Choroid plexus epithelial cell (primary cell): ENCODE measurements at regions not wholly inside any gene's neighbourhood (a gene's known extent, or its start where the extent isn't known, plus 50 kb on each side); places are given as distances from the start of the nearest gene placed in this dataset.

Source experiments
- DNase-seq: peaks from one replicate; pipeline ENCODE4 v3.0.0-alpha.2; 2010; ENCODE audit warnings: low read depth
- H3K4me3 ChIP-seq: 2 replicates; pipeline ENCODE4 v1.5.1; 2011; ENCODE audit warnings: low read depth, mild to moderate bottlenecking, control low read depth, low read length, moderate library complexity
- TF ChIP-seq, protein P1 (sequence below): conservative IDR thresholded peaks from 2 replicates; pipeline ENCODE4 v1.5.1; 2011; ENCODE audit warnings: low read depth, mild to moderate bottlenecking, control low read depth, inconsistent platforms, low read length, moderate library complexity

DNA sequence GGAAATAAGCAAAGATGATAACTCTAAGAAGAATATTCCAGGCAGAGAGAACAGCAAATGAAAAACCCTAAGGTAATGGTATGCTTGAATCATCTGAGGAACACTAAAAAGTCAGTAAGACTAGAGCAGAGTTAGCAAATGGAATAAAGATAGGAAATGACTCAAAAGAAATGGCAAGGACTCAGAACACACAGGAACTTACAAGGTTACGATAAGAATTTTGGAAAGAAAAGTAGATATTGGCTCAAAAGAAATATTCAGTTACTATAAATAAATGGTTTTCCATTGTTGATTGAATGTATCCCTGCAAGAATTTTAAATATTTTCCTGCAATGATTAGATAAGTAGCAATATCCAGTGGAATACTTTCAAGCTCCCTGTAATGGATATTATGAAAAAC, 705.8 kb downstream of the C12orf50 start:
- peak; percentile 86 for DNase-seq
- TF ChIP-seq, protein P1, sequence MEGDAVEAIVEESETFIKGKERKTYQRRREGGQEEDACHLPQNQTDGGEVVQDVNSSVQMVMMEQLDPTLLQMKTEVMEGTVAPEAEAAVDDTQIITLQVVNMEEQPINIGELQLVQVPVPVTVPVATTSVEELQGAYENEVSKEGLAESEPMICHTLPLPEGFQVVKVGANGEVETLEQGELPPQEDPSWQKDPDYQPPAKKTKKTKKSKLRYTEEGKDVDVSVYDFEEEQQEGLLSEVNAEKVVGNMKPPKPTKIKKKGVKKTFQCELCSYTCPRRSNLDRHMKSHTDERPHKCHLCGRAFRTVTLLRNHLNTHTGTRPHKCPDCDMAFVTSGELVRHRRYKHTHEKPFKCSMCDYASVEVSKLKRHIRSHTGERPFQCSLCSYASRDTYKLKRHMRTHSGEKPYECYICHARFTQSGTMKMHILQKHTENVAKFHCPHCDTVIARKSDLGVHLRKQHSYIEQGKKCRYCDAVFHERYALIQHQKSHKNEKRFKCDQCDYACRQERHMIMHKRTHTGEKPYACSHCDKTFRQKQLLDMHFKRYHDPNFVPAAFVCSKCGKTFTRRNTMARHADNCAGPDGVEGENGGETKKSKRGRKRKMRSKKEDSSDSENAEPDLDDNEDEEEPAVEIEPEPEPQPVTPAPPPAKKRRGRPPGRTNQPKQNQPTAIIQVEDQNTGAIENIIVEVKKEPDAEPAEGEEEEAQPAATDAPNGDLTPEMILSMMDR: no peak
- H3K4me3 ChIP-seq: no peak overlapping the region

DNA sequence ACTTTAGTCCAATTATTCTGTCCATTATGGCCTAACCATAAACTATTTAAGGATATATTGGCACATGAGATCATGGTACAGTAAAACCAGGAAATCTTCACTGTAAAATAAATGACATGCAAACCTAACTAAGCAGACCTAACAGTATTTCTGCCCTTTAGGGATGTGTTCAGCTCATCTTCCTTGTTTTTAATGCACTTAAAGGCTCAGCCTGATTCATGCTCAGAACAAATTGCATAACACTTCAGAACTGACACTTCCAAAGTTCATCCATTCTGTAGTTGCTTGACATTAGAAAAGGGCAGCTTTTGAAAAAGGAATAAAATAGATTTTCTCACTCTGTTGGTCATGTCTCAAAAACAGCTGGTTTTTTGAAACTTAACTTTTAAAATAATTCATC, 708.5 kb downstream of the C12orf50 start:
- TF ChIP-seq, protein P1: no peak
- DNase-seq: peak; percentile 60
- H3K4me3 ChIP-seq: no peak overlapping the region

DNA sequence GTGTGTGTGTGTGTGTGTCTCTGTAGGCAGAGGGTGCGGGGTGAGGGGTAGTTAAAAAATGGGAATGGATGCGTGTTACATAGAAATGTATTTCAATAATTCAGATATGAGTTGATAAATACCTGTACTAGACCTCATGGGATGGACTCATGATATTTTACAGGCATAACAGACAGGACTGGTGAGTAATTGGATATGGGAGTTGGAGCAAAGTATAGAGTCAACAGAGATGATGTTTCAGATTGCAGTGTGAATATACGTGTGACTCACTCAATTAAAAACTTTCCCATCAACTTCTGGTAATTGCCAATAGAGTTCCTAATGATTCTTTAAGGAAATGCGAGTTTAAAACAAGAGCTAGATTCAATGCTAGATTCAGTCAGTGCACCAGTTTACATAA, 711.9 kb downstream of the C12orf50 start:
- TF ChIP-seq, protein P1: no peak
- DNase-seq: peak; percentile 19
- H3K4me3 ChIP-seq: no peak overlapping the region

DNA sequence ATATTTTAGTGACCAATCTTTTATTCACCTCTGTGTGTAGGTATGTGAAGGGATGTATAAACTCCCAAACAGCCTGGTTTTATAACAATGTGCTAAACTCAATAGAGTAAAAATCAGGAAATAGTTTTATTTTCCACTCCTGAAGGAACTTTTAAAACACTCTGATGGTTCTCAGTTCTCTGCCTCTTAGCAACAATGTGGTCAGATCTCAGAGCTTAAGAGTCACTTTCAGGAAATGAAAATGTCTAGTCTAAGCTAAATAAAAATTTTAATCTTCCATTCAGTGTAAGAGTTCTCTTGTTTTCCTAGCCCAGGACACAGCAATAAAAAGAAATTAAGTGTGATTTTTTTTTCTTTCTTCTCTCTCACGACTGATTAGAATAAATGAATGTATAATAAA, 718.0 kb downstream of the C12orf50 start:
- TF ChIP-seq, protein P1: no peak
- no peak overlapping the region for H3K4me3 ChIP-seq
- DNase-seq: peak; percentile 22

DNA sequence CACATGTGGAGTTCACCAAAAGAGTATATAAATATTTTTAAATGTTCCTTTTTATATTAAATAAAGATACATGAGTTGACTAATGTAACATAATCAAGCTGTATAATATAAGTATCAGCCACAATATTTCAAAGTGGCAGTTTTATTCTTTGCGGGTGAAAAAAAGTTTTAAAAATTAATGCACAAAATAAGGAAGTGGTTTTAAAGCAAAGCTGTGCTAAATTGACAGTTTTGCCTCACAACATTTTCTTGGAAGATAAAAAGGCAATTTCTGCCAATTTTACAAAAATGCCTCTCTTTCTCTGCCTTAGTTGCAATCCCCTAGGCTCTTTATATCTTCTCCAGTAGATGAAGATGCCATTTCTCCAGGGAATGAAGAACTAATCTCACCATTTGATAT, 719.1 kb downstream of the C12orf50 start:
- no peak for DNase-seq
- TF ChIP-seq, protein P1: no peak

DNA sequence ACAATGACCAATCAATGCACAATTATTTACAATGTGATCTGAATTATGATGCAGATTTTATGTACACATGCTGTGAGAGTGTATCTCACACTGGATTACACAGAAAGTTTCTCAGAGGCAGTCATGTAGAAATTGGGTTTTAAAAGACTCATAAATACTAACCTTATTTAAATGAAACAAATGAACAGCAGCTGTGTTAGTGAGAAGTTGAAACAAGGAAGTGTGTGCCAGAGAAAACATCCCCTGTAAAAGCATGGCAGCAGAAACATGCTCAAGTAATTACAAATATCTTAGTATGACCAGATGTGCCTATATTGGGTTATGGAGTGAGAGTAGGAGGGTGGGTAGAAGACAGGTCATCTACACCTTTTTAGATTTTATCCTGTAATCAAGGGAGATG, 723.7 kb downstream of the C12orf50 start:
- DNase-seq: no peak
- TF ChIP-seq, protein P1: no peak
- no peak overlapping the region for H3K4me3 ChIP-seq

More for the DNA sequence above, 719.1 kb downstream of the C12orf50 start:
- H3K4me3 ChIP-seq: no peak overlapping the region

DNA sequence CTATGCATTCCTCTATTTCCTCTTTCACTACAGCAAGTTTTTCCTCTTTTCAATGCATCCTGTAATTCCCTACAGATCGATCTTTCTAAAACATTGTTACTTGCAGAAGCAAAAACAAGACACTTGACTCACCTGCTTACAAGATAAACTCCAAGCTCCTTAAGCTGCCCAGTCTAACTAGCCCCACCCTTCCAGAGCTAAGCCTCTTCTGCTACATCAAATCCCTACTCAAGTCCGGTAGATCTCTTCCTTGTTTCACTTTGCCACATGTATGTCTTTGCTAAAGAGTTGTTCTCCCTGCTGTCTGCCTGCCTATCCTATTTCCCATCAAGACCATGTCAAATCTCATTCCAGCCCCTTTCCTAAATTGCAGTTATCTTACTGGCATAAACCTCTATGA, 724.8 kb downstream of the C12orf50 start:
- DNase-seq: no peak
- TF ChIP-seq, protein P1: no peak
- no peak overlapping the region for H3K4me3 ChIP-seq
